ENCODE measurements at regions not wholly inside any gene's neighbourhood (a gene's known extent, or its start where the extent isn't known, plus 50 kb on each side); places are given as distances from the start of the nearest gene placed in this dataset.

DNA sequence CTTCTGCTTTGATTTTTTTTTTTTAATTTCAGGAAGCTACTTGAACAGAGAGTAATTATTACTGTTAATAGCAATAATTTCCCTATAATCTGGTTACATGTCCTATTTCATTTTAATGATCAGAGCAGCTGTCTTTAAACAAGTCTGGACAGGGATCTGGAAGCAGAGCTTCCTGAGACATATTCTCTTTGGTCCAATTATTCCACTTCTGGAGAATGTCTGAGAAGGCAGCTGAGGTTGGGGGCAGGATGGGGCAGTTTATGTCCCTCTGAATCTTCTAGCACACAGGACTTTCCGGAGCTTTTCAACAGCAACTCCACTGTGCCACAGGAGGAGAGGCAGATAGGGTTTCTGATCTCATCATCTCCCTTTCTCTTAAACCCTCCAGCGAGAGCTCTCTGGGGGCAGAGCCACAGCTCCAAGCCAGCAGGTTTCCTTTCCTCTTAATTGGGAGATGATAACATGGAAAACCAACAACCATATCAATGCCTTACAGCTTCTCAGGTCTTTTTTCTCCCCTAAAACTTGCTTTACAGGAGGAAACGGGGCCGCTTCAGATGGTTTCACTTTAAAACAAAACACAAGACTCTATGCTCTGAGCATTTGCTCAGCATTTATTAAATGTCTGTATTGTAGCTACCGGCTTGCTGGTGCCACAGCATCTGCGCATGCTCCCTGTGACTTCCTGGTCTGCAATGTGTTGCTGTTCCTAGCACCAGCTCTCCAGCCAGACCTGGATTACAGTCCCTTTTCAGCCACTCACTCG is 425.7 kb upstream of the USP24 start:
- peaks cover 0 to under 1% (median 0%) of the 10 kb centered on the region in 7 donors for H3K27me3 ChIP-seq (replicated peaks in 1 of 7)
- WGBS, 5 donors: 35 to 52% (median 47%) methylated on average over 7 of the region's 7 CpGs
- intact Hi-C loops (cut with DNase I; ENCODE audit: low total_unique reads): no loop called here

DNA sequence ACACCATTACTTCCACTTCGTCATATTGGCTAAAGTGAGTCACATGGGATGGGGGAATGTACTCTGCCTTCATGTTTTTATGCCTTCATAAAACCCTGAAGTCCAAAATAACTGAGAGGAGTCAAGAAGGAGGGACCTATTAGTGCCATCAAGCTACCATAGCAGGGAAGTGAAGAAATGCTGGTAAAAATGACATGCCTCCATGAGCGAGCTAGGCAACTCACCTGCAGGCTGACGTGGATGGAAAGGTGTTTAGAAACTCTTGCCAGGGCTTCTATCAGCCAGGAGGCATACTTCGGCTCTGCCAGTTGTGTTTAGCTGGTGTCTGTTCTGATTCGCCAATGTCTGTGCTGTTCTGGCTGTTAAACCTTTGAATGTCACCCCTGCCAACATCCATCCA is 424.4 kb upstream of the USP24 start:
- no peak overlapping the region for H3K4me3 ChIP-seq
- H3K4me1 ChIP-seq: peaks cover 0 to 8% (median 3%) of the 10 kb centered on the region in 6 donors
- H3K27ac ChIP-seq: no peak overlapping the region
- DNase-seq: no peak
- peaks cover 0 to 6% (median 0%) of the 10 kb centered on the region in 7 donors for H3K27me3 ChIP-seq (replicated peaks in 1 of 7)
- 83 to 93% (median 90%) methylated on average over 5 of the region's 5 CpGs for WGBS, 5 donors
- no peaks in the 10 kb centered on the region for H3K9me3 ChIP-seq
- no peaks in the 10 kb centered on the region for H3K36me3 ChIP-seq
- intact Hi-C loops (cut with DNase I; ENCODE audit: low total_unique reads): no loop called here
- TF ChIP-seq POLR2AphosphoS5 (IDR thresholded peaks at IDR 0.05): no peak
- TF ChIP-seq, protein P1, sequence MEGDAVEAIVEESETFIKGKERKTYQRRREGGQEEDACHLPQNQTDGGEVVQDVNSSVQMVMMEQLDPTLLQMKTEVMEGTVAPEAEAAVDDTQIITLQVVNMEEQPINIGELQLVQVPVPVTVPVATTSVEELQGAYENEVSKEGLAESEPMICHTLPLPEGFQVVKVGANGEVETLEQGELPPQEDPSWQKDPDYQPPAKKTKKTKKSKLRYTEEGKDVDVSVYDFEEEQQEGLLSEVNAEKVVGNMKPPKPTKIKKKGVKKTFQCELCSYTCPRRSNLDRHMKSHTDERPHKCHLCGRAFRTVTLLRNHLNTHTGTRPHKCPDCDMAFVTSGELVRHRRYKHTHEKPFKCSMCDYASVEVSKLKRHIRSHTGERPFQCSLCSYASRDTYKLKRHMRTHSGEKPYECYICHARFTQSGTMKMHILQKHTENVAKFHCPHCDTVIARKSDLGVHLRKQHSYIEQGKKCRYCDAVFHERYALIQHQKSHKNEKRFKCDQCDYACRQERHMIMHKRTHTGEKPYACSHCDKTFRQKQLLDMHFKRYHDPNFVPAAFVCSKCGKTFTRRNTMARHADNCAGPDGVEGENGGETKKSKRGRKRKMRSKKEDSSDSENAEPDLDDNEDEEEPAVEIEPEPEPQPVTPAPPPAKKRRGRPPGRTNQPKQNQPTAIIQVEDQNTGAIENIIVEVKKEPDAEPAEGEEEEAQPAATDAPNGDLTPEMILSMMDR (IDR thresholded peaks at IDR 0.05 in 8 of 11, conservative IDR thresholded peaks at IDR 0.05 in 3 of 11): no peak
- TF ChIP-seq POLR2A (IDR thresholded peaks at IDR 0.05): no peak

More for the DNA sequence above, 425.7 kb upstream of the USP24 start:
- TF ChIP-seq POLR2AphosphoS5 (IDR thresholded peaks at IDR 0.05): no peak
- TF ChIP-seq, protein P1 (IDR thresholded peaks at IDR 0.05 in 8 of 11, conservative IDR thresholded peaks at IDR 0.05 in 3 of 11): no peak
- no peak for TF ChIP-seq POLR2A (IDR thresholded peaks at IDR 0.05)
- Histone ChIP-seq H3K4me3 (peak overlapping the region in 3 of 8 donors; percentile 13 to 54 (median 25)), H3K9me3 (no peaks in the 10 kb centered on the region), H3K36me3 (no peaks in the 10 kb centered on the region), H3K4me1 (peaks cover 0 to 8% (median 3%) of the 10 kb centered on the region in 6 donors), H3K27ac (peak overlapping the region in 6 of 8 donors; percentile 6 to 51 (median 16))
- peak; percentile 76 for DNase-seq

DNA sequence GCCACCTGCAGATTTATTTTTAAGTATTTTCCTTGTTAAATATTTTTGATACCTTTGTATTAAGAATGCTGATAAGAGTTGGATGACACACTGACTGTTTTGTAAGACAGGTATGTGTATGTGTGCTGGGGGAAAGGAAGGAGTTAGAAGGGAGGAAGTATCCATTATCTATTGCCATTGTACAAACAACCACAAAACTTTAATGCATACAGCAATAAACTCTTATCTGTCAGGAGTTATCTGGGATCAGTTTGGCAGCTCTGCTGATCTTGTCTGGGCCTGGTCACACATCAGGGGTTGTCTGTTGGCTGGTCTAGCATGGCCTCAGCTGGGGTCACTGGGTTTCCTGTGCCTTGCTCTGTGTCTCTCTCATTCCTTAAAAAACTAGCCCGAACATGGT is 423.9 kb upstream of the USP24 start:
- TF ChIP-seq POLR2A (IDR thresholded peaks at IDR 0.05): no peak
- TF ChIP-seq, protein P1 (IDR thresholded peaks at IDR 0.05 in 8 of 11, conservative IDR thresholded peaks at IDR 0.05 in 3 of 11): no peak
- TF ChIP-seq POLR2AphosphoS5 (IDR thresholded peaks at IDR 0.05): no peak
- no peaks in the 10 kb centered on the region for H3K9me3 ChIP-seq
- H3K27ac ChIP-seq: no peak overlapping the region
- no peak for DNase-seq
- H3K27me3 ChIP-seq (replicated peaks in 1 of 7): peaks cover 0 to 6% (median 0%) of the 10 kb centered on the region in 7 donors
- H3K36me3 ChIP-seq: no peaks in the 10 kb centered on the region
- WGBS, 5 donors: 81 to 100% (median 90%) methylated on average over 1 of the region's 1 CpG
- intact Hi-C loops (cut with DNase I; ENCODE audit: low total_unique reads): no loop called here
- H3K4me3 ChIP-seq: no peak overlapping the region
- H3K4me1 ChIP-seq: peaks cover 0 to 8% (median 3%) of the 10 kb centered on the region in 6 donors

DNA sequence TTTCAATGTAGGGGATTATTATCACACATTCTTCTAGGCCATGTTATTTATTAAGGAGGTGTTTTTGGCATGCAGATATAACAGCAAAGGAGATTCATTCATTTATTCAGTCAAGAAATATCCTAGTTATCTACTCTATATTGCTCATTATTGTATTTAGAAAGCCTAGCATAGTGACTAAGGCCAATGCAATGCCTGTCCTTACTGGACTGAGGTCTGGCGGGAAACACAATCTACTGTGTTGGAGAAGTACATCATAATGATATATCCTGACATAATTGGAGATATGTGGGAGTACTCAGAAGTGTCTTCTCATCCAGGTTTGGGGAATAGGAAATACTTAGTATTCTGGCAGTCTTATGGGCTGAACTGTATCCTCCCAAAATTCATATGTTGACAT is 421.5 kb upstream of the USP24 start:
- H3K36me3 ChIP-seq: no peaks in the 10 kb centered on the region
- no peak for DNase-seq
- H3K27ac ChIP-seq: no peak overlapping the region
- WGBS, 5 donors: 77 to 98% (median 90%) methylated on average over 1 of the region's 1 CpG
- TF ChIP-seq POLR2A (IDR thresholded peaks at IDR 0.05) (no peak), POLR2AphosphoS5 (IDR thresholded peaks at IDR 0.05) (no peak)
- TF ChIP-seq, protein P1 (IDR thresholded peaks at IDR 0.05 in 8 of 11, conservative IDR thresholded peaks at IDR 0.05 in 3 of 11): no peak
- H3K4me3 ChIP-seq: no peak overlapping the region
- peaks cover 0 to 6% (median 0%) of the 10 kb centered on the region in 7 donors for H3K27me3 ChIP-seq (replicated peaks in 1 of 7)
- intact Hi-C loops (cut with DNase I; ENCODE audit: low total_unique reads): no loop called here
- no peaks in the 10 kb centered on the region for H3K9me3 ChIP-seq
- peaks cover 0 to 8% (median 5%) of the 10 kb centered on the region in 6 donors for H3K4me1 ChIP-seq
